HG03565 (cell line): ENCODE measurements at regions not wholly inside any gene's neighbourhood (a gene's known extent, or its start where the extent isn't known, plus 50 kb on each side); places are given as distances from the start of the nearest gene placed in this dataset.

Experiments
- ATAC-seq: cut with Tn5 transposase; IDR thresholded peaks from one replicate; pipeline ENCODE4 v1.9.1; 2021; ENCODE audit warnings: mild to moderate bottlenecking, moderate library complexity; ENCODE audit not compliant: unreplicated experiment

DNA sequence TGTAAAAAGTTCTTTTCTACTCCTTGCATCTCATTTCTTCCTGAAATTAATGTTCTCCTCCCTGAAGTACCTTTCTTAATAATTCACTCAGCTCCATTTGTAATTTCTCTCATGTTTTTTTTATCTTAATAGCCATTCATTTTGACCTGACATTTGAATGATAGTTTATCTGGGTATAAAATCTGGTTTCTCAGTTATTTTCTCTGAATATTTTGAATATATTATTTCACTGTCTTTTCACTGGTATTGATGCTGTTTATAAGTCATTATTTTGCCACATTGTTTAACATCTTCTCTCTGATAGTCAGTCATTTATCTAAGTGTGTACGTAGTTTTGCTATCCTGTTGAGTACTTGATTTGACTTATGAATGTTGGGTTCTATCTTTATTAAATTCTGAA, 68.8 kb upstream of the ARHGAP18 start:
- ATAC-seq, result no peak

DNA sequence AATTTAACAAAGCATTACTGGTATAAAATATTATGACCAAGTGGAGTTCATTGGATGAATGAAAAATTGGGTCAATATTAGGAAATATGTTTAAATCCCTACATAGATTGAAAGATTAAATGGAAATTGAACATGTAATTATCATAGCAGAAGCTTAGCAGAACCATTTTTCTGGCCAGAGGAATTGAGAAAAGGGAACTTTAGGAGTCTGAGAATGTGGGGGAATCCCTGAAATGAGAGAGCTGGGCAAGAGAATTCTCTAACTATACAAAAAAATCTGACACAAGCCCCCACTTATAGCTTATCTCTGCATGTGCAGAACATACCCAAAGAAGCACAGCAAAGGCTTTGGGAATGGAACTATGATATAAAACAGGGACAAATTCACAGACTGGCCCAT, 67.4 kb upstream of the ARHGAP18 start:
- no peak for ATAC-seq

DNA sequence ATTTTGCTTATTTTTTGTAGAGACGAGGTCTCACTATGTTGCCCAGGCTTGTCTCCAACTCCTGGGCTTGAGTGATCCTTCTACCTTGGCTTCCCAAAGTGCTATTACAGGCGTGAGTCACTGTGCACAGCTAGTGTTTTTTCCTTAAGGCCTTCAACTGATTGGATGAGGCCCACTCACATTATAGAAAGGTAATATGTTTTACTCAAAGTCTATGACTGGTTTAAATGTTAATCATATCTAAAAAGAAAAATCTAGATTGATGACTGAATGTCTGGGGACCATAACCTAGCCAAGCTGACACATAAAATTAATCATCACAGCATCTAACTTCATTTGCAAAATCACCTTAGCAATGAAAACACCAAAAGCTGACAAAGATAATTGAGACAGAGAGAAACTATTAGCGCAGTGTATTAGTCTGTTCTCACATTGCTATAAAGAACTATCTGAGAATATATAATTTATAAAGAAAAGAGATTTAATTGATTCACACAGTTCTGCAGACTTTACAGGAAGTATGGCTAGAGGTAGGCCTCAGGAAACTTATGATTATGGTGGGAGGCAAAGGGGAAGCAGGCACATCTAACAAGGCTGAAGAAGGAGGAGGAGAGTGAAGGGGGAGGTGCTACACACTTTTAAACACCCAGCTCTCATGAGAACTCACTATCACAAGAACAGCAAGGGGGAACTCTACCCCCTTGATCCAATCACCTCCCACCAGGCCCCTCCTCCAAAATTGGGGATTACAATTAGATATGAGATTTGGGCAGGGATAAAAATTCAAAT, 66.8 kb upstream of the ARHGAP18 start:
- no peak for ATAC-seq

DNA sequence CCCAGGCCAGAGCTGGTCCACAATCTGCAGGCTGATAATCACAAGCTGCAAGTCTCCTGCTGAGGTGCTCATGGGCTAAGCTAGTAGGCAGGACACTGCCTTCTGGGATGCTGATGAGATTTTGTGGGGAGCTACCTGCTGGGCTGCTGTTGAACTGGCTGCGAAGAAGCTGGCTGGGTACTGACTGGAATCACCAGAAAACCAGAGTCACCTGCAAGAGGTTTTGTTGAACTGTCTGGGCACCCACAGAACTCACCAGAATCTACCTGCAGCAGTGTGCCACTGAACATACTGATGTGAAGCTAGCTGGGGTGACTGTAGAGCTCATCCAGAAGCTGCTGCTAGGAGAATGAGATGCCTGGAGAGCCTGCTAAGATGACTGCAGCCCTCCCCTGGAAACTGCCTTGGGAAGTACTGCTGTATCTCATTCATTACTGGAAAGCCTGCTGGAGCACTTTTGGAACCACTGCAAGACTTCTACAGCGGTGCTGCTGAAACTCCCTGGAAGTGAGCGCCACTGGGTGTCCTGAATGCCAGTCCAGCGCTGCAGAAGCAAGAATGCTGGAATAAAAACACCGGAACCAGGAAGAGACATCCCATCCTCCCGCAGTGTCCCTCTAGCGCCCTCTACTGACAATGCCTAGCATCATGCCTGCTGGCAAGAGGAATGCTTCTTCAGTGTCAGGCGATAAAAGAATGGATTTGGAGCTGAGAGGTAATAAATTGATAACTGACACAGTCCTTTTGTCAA, 64.9 kb upstream of the ARHGAP18 start:
- ATAC-seq, result no peak

DNA sequence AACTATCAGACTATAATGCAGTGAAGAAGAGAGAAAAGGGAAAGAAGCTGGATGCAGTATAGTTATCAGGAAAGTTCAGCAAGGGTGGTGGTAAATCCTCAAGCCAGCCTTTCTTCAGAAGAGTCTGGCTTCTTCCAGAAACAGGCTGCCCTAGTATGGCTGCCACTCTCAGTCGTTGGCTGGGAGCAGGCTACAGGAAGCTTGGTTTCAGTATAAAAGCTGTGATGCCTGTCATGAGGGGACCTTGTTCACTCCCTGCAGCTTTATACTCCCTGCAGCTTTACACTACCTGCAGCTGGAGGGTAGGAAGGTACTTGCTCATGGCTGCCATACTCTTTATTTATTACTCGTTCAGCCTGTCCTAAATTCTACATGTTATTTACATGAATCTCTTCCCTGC, 63.3 kb upstream of the ARHGAP18 start:
- ATAC-seq, result no peak

DNA sequence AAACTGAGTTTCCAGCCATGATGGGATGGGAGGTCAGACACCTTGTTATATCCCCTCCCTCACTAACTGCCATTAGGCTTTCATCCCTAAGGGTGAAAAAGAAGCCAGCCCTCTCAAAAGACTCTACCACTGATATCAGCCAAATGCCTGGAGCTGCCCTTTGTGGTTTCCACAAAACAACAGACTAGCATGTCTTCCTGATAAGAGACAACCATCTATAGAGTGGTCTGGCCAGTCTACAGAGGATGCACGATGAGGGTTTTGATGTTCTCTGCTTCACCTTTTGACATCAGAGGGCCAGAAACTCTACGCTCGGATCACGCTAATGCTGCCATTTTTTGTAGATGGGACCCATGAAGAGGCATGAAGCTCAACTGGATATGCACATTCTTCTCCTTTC, 61.7 kb upstream of the ARHGAP18 start:
- no peak for ATAC-seq

DNA sequence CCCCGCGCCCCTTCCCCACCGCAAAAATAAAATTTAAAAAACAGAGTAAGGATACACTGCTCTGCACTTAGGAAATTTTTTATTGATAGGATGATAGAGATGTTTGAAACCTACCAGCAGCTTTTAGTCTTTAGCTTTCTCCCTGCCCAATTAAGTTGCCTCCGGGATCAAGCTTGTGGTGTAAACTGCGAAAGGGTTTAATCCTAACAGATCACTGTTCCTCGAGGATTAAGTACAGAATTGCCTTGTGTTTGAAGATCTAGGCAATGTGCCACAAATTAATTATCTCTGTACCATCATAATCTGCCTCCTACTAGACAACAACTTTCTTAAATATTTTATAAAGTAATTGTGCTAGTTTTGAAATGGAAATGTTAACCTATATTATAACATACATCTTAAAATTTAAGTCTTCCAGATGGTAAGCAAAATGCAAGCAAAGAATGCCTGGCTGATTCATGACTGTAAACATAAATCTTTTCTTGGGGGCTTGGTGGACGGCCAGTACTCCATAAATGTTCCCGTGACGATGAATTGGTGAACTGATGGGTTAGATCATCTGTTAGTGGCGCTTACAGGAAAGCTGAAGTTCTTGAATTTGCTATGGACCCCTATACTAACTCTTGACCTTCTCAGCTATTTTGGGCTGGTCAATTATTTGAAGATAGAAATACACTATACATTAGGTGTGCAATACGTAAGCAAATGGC, 58.0 kb upstream of the ARHGAP18 start:
- no peak for ATAC-seq

DNA sequence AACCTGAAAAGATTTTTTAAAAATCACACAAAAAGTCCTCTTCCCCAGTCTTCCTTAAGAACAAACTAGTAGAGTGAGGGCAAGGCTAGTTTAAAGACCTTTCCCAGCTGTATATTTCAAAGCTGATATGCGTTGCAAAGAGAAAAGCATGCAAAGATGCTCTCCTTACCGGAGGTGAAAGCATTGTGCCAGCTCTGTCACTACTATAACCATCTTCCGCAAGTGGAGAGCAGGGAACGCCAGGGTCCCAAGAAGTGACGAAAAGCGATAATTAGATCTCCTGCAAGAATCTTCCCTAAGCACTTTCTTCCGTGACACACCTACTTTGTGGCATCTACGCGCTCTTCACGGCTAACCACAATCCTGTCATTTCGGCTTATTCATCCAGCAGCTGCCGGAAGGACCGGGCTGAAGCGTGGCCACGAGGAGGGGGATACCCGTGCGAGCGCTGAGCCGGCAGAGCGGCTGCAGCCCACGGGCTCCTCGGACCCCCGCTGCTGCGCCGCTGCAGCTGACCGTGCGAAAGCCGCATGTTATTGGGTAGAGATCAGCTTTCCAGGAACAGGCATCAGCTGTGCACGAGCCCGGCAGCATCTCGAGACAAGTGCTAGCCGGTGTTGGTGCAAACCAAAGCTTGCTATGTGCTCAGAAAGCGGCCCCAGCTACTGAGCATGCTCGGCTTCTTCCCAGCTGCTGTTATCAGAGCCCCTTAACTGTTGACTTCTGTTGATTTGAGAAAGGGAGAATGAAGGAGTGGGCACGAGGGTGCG, 57.2 kb upstream of the ARHGAP18 start:
- peak; percentile 87 for ATAC-seq

DNA sequence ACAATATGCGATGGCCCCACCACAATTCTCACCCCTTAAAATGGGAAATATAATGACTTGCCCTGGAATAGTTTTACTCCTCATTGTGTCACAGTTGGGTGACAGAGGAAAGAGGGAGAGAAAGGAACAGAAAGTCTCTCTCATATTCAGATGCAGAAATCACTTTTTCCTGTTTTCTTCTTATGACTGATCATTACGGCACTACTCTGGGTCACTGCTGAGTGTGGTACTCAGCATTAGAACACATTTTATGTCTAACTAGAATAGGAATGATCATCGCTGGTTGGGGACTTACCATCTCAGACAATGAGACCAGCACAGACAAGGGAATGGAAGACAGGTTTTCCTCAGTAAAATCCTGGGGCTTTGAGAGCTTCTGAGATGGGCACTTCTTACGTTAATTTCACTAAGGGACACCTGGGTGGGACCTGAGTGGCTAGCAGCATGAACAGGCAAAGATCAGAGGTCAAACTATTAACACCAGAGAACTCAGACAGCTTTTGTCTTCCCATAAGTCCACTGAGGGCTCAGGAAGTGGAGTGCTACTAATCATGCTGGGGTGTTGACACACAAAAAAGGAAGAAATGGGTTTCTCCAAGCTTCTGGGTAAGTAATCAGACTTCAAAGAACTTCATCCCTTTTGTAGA, 54.9 kb upstream of the ARHGAP18 start:
- ATAC-seq, result no peak

DNA sequence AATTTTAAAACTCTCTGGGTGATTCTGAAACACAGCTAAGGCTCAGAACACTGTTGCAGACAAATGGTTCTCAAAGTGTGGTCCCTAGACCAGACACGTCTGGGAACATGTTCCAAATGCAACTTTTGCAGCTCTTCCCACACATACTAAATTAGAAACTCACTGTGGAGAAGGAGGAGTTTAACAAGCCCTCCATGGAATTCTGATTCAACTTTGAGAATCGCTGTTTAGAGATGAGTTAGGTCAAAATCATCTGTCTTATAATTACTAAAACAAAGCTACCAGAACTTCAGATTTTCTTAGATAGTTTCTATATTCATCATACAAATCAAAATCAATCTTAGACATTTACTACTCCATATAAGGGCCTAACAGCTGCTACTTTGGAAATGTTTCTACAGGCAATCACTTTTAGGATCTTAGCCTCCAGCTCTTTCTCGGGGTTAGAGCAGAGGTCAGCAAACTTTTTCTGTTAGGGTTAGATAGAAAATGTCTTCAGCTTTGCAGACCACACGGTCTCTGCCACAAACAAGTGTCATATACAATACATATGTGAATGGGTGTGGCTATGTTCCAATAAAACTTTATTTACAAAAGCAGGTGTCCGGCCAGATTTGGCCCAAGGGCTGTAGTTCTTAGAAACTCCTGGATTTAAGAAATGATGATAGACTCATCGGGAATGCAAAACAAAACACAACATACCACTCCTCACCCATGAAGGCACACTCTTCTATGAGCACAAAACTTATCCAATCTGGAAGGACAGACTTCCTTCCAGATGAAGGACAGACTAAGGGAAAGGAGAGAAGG, 50.0 kb upstream of the ARHGAP18 start:
- no peak for ATAC-seq
